ENCODE measurements at regions not wholly inside any gene's neighbourhood (a gene's known extent, or its start where the extent isn't known, plus 50 kb on each side); places are given as distances from the start of the nearest gene placed in this dataset.
A peak's percentile ranks its signal among the peaks of the same experiment; 100 is the strongest.
"Not testable (repeated sequence)": the region's sequence is repeated elsewhere in the genome, so short reads cannot be mapped to it uniquely, and the experiment has no call there.

DNA sequence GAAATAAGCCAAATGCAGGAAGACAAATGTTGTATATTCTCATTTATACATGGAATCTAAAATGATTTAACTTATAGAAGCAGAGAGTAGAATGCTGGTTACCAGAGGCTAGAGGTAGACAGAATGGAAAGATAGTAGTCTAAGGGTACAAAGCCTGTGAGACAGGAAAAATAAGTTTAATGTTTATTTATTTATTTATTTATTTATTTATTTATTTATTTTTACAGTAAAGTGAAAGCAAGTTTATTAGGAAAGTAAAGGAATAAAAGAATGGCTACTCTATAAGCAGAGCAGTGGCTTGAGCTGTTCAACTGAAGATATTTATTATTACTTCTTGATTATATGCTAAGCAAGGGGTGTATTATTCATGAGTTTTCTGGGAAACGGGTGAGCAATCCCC lies 203.2 kb downstream of the LAS1L start:
- no peak for DNase-seq

GRCh38 chrX:65300104-65300809 lies 234.3 kb downstream of the LAS1L start:
- DNase-seq: no peak

DNA sequence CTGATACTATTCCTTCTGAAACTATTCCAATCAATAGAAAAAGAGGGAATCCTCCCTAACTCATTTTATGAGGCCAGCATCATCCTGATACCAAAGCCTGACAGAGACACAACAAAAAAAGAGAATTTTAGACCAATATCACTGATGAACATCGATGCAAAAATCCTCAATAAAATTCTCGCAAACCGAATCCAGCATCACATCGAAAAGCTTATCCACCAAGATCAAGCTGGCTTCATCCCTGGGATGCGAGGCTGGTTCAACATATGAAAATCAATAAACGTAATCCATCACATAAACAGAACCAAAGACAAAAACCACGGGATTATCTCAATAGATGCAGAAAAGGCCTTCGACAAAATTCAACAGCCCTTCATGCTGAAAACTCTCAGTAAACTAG lies 251.7 kb downstream of the LAS1L start:
- not testable (repeated sequence) for DNase-seq

GRCh38 chrX:65273152-65273551 lies 261.4 kb downstream of the LAS1L start:
- DNase-seq: no peak

GRCh38 chrX:65266482-65266881 lies 268.1 kb downstream of the LAS1L start:
- DNase-seq: no peak

GRCh38 chrX:65253817-65254216 lies 277.6 kb upstream of the ZC4H2 start:
- DNase-seq: no peak

GRCh38 chrX:65241059-65241721 lies 264.9 kb upstream of the ZC4H2 start:
- DNase-seq: no peak

DNA sequence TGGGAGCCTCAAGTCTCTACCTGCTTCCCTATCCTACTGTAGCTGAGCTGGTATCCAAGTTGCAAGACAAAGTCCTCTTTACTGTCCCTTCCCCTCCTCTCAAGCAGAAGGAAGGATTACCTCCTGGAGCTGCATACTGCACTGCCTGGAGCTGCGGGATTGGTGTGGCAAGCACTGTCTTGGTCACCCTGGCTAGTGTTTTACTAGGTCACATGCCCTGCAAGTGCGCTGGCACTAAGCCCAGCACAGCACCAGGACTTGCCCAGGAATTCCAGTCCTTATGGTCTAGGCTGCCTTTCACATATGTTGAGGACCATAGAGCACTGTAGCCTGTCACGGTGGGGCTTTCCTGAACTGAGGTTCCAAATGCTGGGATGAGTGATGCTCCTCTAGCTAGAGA lies 227.3 kb upstream of the ZC4H2 start:
- no peak for DNase-seq

DNA sequence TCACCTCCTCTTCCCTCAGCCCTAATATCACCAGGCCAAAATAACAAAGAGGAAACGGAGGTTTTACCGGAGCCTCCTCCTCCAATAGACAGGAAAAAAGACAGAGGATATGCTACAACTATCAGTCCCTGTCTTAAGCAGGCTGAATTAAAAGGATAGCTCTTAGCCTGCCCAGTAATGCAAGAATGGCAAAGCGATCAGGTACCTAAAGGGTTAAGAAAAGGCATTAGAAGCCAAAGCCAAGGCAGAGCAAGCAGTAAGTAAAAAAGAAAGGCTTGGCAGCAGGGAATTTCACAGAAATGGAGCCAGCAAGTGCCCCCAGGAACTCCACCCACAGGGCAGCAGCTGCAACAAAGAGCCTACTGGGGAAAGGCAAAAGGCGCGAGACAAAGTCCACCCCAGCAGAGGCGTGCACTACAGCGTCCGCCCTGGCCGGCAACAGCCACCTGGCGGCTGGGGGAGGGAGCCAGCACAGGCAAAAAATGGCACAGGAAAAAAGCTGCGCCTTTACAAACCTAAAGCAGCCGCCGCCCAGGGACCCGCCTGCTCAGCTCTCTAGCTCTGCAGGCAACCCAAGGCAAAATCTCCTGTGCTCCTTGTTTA lies 220.6 kb upstream of the ZC4H2 start:
- DNase-seq: no peak

DNA sequence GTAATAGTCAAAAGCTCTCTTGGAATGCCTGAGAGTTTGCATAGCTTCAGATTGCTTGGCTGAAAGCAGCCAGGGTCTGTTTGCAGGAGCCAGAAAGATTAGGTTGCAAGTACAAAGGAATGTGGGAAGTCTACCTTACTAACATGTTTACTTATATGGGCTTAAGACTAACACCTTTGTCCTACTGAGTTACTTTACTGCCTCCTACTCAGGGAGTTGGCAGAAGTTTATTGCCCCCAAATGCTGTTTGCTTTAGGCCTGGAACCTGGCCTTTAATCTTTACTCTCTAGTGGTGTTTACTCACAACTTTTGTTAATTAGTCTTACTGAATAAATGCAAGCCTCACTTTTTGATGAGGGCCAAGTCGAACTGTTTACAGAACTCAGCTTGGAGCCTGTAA lies 219.4 kb upstream of the ZC4H2 start:
- no peak for DNase-seq

DNA sequence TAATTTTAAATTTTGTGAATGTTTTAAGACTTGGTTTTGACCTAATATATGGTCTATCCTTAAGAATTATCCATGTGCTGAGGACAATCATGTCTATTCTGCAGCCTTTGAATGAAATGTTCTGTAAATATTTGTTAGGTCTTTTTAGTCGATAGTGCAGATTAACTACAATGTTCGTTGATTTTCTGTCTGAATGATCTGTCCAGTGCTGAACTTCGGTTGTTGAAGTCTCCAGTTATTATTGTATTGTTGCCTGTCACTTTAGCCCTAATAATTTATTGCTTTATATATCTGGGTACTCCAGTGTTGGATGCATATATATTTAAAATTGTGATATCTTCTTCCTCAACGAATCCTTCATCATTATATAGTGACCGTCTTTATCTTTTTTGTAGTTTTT lies 218.3 kb upstream of the ZC4H2 start:
- DNase-seq: no peak

- not testable (repeated sequence) for DNase-seq
Observed at GRCh38 chrX:65163325-65163724, 187.1 kb upstream of the ZC4H2 start.

DNA sequence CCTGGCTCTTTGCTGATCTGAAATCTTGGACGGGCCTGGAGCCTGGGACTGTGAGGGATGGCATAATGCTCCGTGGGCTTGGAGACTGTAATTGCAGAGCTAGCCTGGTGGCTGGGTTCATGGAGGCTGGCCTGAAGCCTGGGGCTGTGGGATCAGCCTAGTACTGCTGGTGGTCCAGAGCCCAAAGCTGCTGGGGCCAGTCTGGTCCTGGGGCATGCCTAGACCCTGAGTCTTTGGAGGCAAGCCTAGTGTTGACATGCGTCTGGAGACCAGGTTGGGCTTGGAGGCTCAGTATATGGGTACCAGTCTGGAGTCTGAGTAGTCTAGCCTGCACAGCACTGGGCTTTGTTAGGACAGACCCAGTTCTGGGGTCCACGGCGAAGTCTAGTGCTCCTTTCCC lies 172.0 kb upstream of the ZC4H2 start:
- DNase-seq: no peak

DNA sequence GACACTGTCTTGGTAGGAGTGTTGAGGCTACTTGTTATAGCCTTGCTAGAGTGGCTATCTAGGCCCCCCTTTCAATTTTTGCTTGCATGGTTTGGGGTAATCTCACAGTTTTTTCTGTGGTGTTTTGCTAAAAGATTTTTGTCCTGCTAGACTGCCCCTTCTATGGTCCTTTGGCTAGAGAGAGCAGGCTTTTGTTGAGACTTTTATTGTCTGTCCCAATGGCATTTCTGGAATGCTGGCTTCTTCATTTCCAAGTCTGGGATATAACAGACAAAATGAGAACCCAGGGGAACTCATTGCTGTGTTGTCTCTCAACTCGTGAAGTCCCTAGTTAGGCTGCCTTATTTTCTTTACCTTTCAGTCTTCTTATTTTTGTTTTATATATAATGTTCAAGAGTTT lies 160.2 kb upstream of the ZC4H2 start:
- no peak for DNase-seq

- DNase-seq: no peak
Observed at GRCh38 chrX:65127842-65128241, 151.6 kb upstream of the ZC4H2 start.

- DNase-seq: no peak
Observed at GRCh38 chrX:65098851-65099250, 122.6 kb upstream of the ZC4H2 start.

DNA sequence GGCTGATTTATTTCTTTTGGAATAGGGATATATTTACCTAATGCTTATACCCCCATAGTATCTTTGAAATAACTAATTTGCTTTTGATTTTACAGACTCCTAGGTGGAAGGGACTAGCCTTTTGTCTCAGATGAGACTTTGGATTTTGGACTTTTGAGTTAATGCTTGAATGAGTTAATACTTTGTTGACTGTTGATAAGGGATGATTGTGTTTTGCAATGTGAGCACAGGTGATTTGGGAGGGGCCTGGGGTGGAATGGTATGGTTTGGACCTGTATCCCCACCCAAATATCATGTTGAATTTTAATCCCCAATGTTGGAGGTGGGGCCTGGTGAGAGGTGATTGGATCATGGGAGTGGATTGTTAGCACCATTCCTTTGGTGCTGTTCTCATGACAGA lies 117.4 kb upstream of the ZC4H2 start:
- DNase-seq: no peak

GRCh38 chrX:65073233-65073632 lies 97.0 kb upstream of the ZC4H2 start:
- DNase-seq: no peak

- DNase-seq: no peak
Observed at GRCh38 chrX:65072590-65072989, 96.3 kb upstream of the ZC4H2 start.

DNA sequence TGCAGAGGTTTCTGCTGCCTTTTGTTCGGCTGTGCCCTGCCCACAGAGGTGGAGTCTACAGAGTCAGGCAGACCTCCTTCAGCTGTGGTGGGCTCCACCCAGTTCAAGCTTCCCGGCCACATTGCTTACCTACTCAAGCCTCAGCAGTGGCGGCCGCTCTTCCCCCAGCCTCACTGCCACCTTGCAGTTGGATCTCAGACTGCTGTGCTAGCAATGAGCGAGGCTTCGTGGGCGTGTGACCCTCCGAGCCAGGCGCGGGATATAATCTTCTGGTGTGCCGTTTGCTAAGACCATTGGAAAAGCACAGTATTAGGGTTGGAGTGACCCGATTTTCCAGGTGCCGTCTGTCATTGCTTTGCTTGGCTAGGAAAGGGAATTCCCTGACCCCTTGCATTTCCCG lies 82.4 kb upstream of the ZC4H2 start:
- DNase-seq: not testable (repeated sequence)

GRCh38 chrX:65045001-65045400 lies 68.8 kb upstream of the ZC4H2 start:
- no peak for DNase-seq

DNA sequence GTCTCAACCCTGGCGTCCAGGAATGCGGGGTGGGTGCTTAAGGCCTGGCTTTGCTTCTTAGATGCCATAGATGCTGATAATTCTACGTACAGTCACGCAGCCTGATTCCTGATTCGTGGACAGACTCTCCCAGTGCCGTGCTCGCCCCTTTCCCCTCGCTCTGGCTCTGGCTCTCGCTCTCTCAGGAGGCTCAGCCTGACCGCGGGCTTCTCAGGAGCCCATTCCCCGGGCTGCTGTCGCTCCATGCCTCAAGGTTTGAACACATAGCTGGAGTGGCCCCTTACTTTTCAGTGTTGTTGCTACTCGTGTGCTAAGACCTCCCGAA lies 59.2 kb upstream of the ZC4H2 start:
- peak; percentile 18 for DNase-seq

- DNase-seq: peak; percentile 83
Observed at GRCh38 chrX:65034668-65035445, 58.6 kb upstream of the ZC4H2 start, which contains the start of gene ZC3H12B. Gene ZC3H12B, plus strand, starts transcription at chrX:65034826.

DNA sequence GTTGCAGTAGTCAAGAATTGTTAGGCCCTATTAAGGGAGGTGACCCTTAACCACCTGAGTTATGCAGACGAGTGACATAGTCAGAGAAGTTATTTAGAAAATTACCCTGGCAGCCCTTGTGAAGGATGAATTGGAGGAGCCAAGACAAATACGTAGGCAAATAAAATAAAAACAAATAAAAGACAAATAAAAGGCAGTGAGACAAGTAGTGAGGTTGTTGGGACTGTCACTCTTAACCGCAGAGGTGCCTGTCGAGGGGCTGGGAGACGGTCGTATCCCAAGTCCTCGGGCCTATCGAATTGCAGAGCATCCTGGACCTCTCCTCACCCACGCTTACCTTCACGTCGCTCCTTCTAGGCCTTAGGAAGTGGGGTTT lies 58.0 kb upstream of the ZC4H2 start:
- no peak for DNase-seq
